Breast epithelium (tissue), 3 donors: ENCODE measurements at regions not wholly inside any gene's neighbourhood (a gene's known extent, or its start where the extent isn't known, plus 50 kb on each side); places are given as distances from the start of the nearest gene placed in this dataset.

ENCODE experiments used
- POLR2A ChIP-seq: fragments of 450-650 bp; IDR thresholded peaks from one replicate; pipeline ENCODE4 v1.6.1; 2016; ENCODE audit warnings: antibody characterized with exemption, mild to moderate bottlenecking, moderate library complexity
- TF ChIP-seq, protein P1 (sequence below), 3 donors: fragments of 450-650 bp; IDR thresholded peaks; one replicate each; pipeline ENCODE4 v1.5.1; 2016 to 2017; ENCODE audit warnings: antibody characterized with exemption in 3 of 3, mild to moderate bottlenecking in 3 of 3, moderate library complexity in 3 of 3

- TF ChIP-seq, protein P1, sequence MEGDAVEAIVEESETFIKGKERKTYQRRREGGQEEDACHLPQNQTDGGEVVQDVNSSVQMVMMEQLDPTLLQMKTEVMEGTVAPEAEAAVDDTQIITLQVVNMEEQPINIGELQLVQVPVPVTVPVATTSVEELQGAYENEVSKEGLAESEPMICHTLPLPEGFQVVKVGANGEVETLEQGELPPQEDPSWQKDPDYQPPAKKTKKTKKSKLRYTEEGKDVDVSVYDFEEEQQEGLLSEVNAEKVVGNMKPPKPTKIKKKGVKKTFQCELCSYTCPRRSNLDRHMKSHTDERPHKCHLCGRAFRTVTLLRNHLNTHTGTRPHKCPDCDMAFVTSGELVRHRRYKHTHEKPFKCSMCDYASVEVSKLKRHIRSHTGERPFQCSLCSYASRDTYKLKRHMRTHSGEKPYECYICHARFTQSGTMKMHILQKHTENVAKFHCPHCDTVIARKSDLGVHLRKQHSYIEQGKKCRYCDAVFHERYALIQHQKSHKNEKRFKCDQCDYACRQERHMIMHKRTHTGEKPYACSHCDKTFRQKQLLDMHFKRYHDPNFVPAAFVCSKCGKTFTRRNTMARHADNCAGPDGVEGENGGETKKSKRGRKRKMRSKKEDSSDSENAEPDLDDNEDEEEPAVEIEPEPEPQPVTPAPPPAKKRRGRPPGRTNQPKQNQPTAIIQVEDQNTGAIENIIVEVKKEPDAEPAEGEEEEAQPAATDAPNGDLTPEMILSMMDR (IDR thresholded peaks at IDR 0.05): no peak
- no peak for TF ChIP-seq POLR2A
These were observed 302.9 kb upstream of the NXPH2 start for GRCh38 chr2:139083121-139083520.
